ENCODE measurements at regions not wholly inside any gene's neighbourhood (a gene's known extent, or its start where the extent isn't known, plus 50 kb on each side); places are given as distances from the start of the nearest gene placed in this dataset.

DNA sequence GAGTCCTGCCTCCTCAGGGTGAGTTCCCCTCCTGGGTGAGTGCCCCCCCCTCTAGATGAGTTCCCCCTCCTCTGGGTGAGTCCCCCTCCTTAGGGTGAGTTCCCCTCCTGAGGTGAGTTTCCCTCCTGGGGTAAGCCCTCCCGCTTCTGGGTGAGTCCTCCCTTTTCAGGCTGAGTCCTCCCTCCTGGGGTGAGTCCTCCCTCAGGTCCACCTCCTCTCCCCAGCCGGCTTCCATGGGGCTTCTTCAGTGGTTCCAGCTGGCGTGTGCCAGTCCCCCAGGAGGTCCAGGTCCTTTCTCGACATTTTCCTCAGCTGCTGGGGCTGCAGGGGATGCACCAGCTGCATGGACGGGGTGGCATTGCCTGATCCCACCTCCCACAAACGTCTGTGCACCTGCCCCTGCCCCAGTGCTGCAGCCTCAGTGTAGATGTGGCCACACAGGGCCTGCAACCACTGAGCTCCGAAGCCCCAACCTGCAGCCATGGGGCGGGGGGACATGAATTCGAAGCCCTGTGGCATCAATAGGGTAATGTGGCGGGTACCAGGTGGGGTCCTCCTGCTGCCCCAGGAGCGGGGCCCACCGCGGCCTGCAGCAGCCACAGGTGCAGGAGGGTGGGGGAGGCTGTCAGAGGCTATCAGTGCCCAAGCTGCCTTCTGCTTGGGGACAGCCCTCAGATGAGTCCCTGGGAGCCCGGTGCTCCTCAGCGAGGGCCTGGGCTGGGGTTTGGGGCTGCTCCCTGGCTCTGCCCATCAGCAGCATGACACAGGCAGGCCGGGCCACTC lies 101.3 kb upstream of the FGF3 start:
- Mint-ChIP-seq H3K27me3 (peaks cover 16 to 24% of the 10 kb centered on the region in 2 donors), H3K4me1 (ENCODE audit: low read depth in 2 of 2) (peaks cover 0 to 5% of the 10 kb centered on the region in 2 donors), H3K27ac (no peak overlapping the region), H3K9me3 (no peaks in the 10 kb centered on the region), H3K4me3 (no peak overlapping the region), H3K36me3 (no peaks in the 10 kb centered on the region)
- DNase-seq (ENCODE audit: low spot score) (no peak), ATAC-seq (peak in 1 of 2 donors; percentile 3)

DNA sequence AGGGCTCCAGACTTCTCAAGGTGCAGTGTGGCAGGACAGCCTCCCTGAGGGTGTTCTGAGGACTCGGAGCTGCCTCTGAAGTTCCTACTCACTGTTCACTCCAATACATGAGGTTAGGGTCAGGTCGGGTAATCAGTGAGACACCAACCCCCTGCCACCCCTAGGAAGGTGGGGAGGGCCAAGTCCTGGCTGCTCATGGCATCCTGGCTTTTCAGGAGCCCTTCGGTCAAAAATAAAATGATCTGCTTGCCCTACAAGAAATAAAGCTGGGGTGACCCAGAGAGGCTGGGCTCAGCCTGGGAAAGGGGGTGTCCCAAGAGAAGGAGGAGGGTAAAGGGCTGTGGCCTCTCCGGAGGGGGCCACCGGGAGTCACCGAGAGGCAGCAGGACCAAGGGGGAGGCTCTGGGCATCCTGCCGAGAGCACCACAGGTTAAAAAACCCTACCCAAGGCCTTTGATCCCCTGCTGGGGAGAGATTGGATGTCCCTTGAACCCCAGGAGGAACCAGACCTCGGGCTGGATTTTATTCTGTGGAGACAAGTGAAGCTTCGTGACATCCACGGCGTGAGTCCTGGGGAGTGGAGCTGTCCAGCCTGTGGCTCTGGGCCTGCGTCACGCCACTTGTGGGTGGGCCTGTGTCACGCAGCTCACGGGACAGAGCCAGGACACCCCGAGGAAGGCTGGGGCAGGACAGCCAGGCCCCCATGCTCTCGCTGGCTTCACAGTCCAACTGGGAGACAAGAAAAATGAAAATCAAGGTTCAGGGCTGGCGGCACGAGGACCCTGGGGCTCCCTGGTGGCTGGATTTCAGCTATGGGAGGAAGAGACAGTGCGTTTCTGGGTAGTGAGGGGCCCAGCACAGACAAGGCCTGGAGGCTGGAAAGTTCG lies 102.2 kb upstream of the FGF3 start:
- ATAC-seq, result no peak
- Mint-ChIP-seq H3K4me3 (no peak overlapping the region), H3K27ac (no peak overlapping the region), H3K36me3 (no peaks in the 10 kb centered on the region), H3K27me3 (peaks cover 20 to 30% of the 10 kb centered on the region in 2 donors), H3K4me1 (ENCODE audit: low read depth in 2 of 2) (peaks cover 0 to 5% of the 10 kb centered on the region in 2 donors), H3K9me3 (no peaks in the 10 kb centered on the region)
- no peak for DNase-seq (ENCODE audit: low spot score)

GRCh38 chr11:69922015-69922595 lies 102.9 kb upstream of the FGF3 start:
- Mint-ChIP-seq H3K4me3 (no peak overlapping the region), H3K27me3 (peaks cover 20 to 34% of the 10 kb centered on the region in 2 donors)

GRCh38 chr11:69922596-69923111 lies 103.4 kb upstream of the FGF3 start:
- Mint-ChIP-seq H3K36me3 (no peaks in the 10 kb centered on the region), H3K27me3 (peaks cover 20 to 34% of the 10 kb centered on the region in 2 donors), H3K4me3 (no peak overlapping the region), H3K9me3 (no peaks in the 10 kb centered on the region), H3K27ac (no peak overlapping the region), H3K4me1 (ENCODE audit: low read depth in 2 of 2) (peaks cover 0 to 5% of the 10 kb centered on the region in 2 donors)
- DNase-seq (ENCODE audit: low spot score) (no peak), ATAC-seq (no peak)

More at GRCh38 chr11:69922015-69922595, 102.9 kb upstream of the FGF3 start:
- no peak overlapping the region for H3K27ac Mint-ChIP-seq
- no peaks in the 10 kb centered on the region for H3K36me3 Mint-ChIP-seq
- ATAC-seq, result no peak
- DNase-seq (ENCODE audit: low spot score), result no peak
- H3K9me3 Mint-ChIP-seq, result no peaks in the 10 kb centered on the region
- peaks cover 0 to 5% of the 10 kb centered on the region in 2 donors for H3K4me1 Mint-ChIP-seq (ENCODE audit: low read depth in 2 of 2)

DNA sequence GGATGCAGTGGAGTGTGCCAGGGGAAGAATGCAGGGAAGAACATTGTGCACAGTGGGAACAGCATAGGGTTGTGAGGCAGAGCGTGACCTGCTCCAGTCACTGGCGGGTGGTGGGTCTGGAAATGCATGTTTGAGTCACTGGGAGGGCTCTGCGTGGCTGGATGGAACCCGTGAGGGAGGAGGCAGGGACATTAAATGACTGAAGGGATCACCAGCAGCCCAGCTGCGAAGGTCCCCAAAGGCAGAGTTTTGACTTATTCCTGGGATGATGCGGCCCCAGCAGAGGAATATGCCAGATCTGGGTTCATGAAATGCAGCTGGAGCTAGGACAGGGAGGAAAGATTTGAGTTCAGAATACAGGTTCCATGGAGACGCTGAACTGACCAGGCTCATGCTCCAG lies 104.0 kb upstream of the FGF3 start:
- no peak overlapping the region for H3K27ac Mint-ChIP-seq
- H3K9me3 Mint-ChIP-seq, result no peaks in the 10 kb centered on the region
- peaks cover 20 to 34% of the 10 kb centered on the region in 2 donors for H3K27me3 Mint-ChIP-seq
- ATAC-seq, result no peak
- no peak overlapping the region for H3K4me3 Mint-ChIP-seq
- H3K36me3 Mint-ChIP-seq, result no peaks in the 10 kb centered on the region
- DNase-seq (ENCODE audit: low spot score), result no peak
- peaks cover 0 to 5% of the 10 kb centered on the region in 2 donors for H3K4me1 Mint-ChIP-seq (ENCODE audit: low read depth in 2 of 2)

- no peak for ATAC-seq
These were observed 104.6 kb upstream of the FGF3 start for GRCh38 chr11:69923641-69924307.

DNA sequence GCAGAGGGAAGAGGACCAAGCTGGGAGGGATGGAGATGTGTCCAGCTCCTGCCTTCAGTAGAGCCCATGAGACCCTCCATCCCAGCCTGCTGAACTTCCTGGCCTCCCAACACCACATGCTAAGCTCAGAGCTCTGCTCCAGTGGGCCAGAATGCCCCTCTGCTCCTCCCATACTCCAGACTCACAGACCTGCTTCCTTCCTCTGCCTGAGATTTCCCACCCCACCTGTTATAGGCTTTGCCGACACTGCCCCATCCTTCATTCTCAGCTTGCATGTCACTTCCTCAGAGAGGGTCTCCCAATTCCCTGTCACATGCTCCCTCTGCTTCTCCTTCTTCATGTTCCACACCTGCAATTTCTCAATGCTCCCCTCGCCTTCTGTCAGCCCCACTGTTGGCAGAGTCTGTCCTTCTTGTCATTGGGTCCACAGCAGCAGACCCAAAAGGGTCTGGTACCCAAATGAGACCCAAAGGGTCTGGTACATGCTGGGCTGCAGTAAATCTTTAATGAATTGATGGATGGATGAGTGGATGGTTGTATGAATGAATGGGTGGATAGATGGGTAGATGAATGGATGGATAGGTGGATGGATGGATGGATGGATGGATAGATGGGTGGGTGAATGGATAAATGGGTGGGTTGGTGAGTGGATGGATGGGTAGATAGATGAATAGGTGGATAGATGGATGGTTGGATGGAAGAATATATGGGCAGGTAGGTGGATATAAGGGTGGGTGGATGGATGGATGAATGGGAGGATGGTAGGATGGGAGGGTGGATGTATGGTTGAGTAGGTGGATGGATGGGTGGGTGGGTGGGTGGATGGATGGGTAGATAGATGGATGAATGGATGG lies 105.3 kb upstream of the FGF3 start:
- Mint-ChIP-seq H3K27me3 (peaks cover 20 to 31% of the 10 kb centered on the region in 2 donors), H3K27ac (no peak overlapping the region), H3K4me3 (no peak overlapping the region), H3K36me3 (no peaks in the 10 kb centered on the region), H3K4me1 (ENCODE audit: low read depth in 2 of 2) (peaks cover 0 to 1% of the 10 kb centered on the region in 2 donors), H3K9me3 (no peaks in the 10 kb centered on the region)
- DNase-seq (ENCODE audit: low spot score) (no peak), ATAC-seq (no peak)

More at GRCh38 chr11:69923641-69924307, 104.6 kb upstream of the FGF3 start:
- no peak for DNase-seq (ENCODE audit: low spot score)
- Mint-ChIP-seq H3K4me1 (ENCODE audit: low read depth in 2 of 2) (peaks cover 0 to 5% of the 10 kb centered on the region in 2 donors), H3K27ac (no peak overlapping the region), H3K36me3 (no peaks in the 10 kb centered on the region), H3K27me3 (peaks cover 20 to 34% of the 10 kb centered on the region in 2 donors), H3K4me3 (no peak overlapping the region), H3K9me3 (no peaks in the 10 kb centered on the region)

- no peak overlapping the region for H3K27ac Mint-ChIP-seq
- DNase-seq (ENCODE audit: low spot score), result no peak
- no peaks in the 10 kb centered on the region for H3K36me3 Mint-ChIP-seq
- no peak overlapping the region for H3K4me3 Mint-ChIP-seq
- H3K9me3 Mint-ChIP-seq, result no peaks in the 10 kb centered on the region
- H3K4me1 Mint-ChIP-seq (ENCODE audit: low read depth in 2 of 2), result no peaks in the 10 kb centered on the region
- no peak for ATAC-seq
- peaks cover 20 to 30% of the 10 kb centered on the region in 2 donors for H3K27me3 Mint-ChIP-seq
These were observed 106.4 kb upstream of the FGF3 start for GRCh38 chr11:69925366-69926196.

- H3K27ac Mint-ChIP-seq, result no peak overlapping the region
- H3K36me3 Mint-ChIP-seq, result no peaks in the 10 kb centered on the region
- H3K4me1 Mint-ChIP-seq (ENCODE audit: low read depth in 2 of 2), result no peaks in the 10 kb centered on the region
- H3K4me3 Mint-ChIP-seq, result no peak overlapping the region
- no peaks in the 10 kb centered on the region for H3K9me3 Mint-ChIP-seq
- H3K27me3 Mint-ChIP-seq, result peaks cover 20 to 30% of the 10 kb centered on the region in 2 donors
- ATAC-seq (no peak), DNase-seq (ENCODE audit: low spot score) (no peak)
These were observed 107.3 kb upstream of the FGF3 start for GRCh38 chr11:69926376-69927050.

GRCh38 chr11:69928121-69928520 lies 108.9 kb upstream of the FGF3 start:
- peaks cover 20 to 25% of the 10 kb centered on the region in 2 donors for H3K27me3 Mint-ChIP-seq
- no peaks in the 10 kb centered on the region for H3K36me3 Mint-ChIP-seq
- no peak for ATAC-seq
- no peaks in the 10 kb centered on the region for H3K9me3 Mint-ChIP-seq
- H3K27ac Mint-ChIP-seq, result no peak overlapping the region
- no peak overlapping the region for H3K4me3 Mint-ChIP-seq
- no peaks in the 10 kb centered on the region for H3K4me1 Mint-ChIP-seq (ENCODE audit: low read depth in 2 of 2)
- peak; percentile 22 for DNase-seq (ENCODE audit: low spot score)

DNA sequence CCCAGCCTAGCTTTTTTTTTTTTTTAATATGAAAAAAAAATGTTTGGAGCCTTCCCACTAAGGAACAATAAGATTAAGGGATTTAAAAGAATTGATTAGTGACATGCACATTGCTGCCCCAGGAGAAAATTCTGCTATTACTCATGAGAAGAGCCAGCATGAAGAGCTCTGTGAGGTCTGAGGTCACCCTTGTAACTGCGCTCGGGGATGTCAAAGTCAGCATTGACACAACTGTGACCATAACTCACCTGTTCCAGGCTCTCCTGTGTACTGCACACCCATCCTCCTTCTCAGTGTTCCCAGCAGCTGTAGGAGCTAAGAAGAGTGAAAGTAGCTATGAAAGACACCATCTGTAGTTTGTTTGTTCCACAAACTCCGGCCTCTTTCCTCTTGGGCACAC lies 109.8 kb upstream of the FGF3 start:
- ATAC-seq (no peak), DNase-seq (ENCODE audit: low spot score) (no peak)
- H3K4me1 Mint-ChIP-seq (ENCODE audit: low read depth in 2 of 2), result no peaks in the 10 kb centered on the region
- H3K36me3 Mint-ChIP-seq, result no peaks in the 10 kb centered on the region
- peaks cover 20% of the 10 kb centered on the region in 2 donors for H3K27me3 Mint-ChIP-seq
- H3K27ac Mint-ChIP-seq, result no peak overlapping the region
- no peak overlapping the region for H3K4me3 Mint-ChIP-seq
- H3K9me3 Mint-ChIP-seq, result no peaks in the 10 kb centered on the region
